HG02885 (cell line): ENCODE measurements at regions not wholly inside any gene's neighbourhood (a gene's known extent, or its start where the extent isn't known, plus 50 kb on each side); places are given as distances from the start of the nearest gene placed in this dataset.
A peak's percentile ranks its signal among the peaks of the same experiment; 100 is the strongest.
"Not testable (repeated sequence)": the region's sequence is repeated elsewhere in the genome, so short reads cannot be mapped to it uniquely, and the experiment has no call there.

Experiments
- ATAC-seq: cut with Tn5 transposase; IDR thresholded peaks from one replicate; pipeline ENCODE4 v1.9.1; 2021; ENCODE audit warnings: mild to moderate bottlenecking; ENCODE audit not compliant: unreplicated experiment, poor library complexity

- no peak for ATAC-seq
Measured at GRCh38 chr5:128711216-128711615, 173.2 kb upstream of the FBN2 start.

- no peak for ATAC-seq
Measured at GRCh38 chr5:128714551-128714950, 176.5 kb upstream of the FBN2 start.

DNA sequence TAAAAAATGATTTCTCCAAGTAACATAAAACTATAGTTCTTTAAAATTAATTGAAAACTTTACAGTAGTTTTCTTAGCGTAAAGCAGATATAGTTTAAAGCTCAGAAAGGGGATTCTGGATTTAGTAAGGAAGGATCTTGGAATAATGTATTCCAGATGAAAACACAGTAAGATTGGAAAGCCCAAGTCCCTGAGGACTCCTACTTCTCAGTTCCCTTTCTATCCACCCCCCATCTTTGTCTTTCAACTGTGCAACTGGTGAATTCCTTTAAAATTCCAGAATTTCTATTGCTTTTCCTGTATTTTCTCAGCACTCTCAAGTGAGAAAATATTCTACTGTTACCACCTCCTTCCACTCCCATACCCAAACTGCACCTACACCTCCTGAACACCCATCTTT is 184.5 kb upstream of the FBN2 start:
- no peak for ATAC-seq

DNA sequence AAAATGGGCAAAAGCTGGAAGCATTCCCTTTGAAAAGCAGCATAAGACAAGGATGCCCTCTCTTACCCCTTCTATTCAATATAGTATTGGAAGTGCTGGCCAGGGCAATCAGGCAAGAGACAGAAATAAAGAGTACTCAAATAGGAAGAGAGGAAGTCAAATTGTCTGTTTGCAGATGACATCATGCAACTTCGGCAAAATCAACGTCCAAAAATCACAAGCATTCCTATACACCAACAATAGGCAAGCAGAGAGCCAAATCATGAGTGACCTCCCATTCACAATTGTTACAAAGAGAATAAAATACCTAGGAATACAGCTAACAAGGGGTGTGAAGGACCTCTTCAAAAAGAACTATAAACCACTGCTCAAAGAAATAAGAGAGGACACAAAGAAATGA is 192.0 kb upstream of the FBN2 start:
- ATAC-seq = not testable (repeated sequence)

DNA sequence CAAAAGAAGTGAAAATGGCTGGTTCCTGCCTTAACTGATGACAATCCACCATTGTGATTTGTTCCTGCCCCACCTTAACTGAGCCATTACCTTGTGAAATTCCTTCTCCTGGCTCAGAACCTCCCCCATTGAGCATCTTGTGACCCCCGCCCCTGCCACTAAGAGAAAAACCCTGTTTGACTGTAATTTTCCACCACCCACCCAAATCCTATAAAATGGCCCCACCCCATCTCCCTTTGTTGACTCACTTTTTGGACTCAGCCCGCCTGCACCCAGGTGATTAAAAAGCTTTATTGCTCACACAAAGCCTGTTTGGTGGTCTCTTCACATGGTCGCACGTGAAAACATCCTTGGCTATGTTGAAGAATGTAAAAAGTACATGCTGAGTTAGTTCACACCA is 197.6 kb upstream of the FBN2 start:
- ATAC-seq = not testable (repeated sequence)

GRCh38 chr5:128736553-128736952 is 198.5 kb upstream of the FBN2 start:
- ATAC-seq = no peak

- no peak for ATAC-seq
Measured at GRCh38 chr5:128749136-128749898, 211.3 kb upstream of the FBN2 start.

GRCh38 chr5:128750155-128750554 is 212.1 kb upstream of the FBN2 start:
- ATAC-seq = no peak

GRCh38 chr5:128757196-128757959 is 207.9 kb upstream of the SLC27A6 start:
- no peak for ATAC-seq

DNA sequence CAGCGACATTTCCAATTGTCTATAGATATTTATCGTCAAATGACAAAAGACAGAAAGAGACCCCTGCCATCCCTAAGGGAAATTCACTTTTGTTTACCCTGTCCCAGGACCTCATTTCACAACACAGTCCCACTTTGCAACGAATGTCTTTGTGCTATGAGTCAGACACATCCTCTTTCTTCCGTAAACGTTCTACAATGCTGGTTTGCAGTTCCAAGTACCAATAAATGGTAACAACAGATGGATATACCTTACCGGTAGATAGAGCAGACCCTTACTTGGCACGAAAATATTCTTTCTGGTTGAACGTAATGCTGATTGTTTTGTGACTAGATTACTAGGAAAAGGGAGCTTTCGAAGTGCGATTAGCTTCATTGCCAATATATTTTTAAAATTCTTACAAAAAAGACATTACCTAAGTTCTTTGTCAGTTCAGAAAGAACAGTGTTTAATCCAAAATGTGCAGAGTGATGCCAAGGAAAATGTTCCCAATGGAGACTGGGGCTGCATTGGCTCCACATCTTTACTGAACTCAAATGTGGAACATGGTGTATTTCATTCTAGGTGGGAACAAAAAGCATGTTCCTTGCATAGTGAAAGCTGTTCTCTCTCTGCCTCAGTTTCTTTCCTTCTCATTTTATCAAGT is 202.5 kb upstream of the SLC27A6 start:
- ATAC-seq = no peak

- no peak for ATAC-seq
Measured at GRCh38 chr5:128763321-128763720, 202.0 kb upstream of the SLC27A6 start.

GRCh38 chr5:128764601-128765310 is 200.5 kb upstream of the SLC27A6 start:
- no peak for ATAC-seq

- ATAC-seq = no peak
Measured at GRCh38 chr5:128765448-128766061, 199.7 kb upstream of the SLC27A6 start.

DNA sequence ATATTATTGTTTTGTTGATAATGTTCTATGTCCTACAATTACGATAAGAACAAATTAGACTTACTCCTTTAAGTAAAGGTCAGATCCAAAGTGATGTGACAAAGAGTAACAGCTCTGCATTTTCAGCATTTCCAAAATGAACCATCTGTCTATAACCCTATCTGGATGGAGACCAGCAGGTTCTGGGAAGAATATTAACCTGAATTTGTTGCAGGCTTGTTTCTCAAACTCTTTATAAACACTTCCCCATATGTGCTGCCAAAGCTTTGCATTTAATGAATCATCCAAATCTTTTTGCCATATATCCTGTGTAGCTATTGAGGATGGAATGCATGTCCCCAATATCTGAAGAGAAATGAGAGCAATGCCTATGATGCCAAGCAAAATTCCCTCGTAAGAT is 198.9 kb upstream of the SLC27A6 start:
- no peak for ATAC-seq

- ATAC-seq = no peak
Measured at GRCh38 chr5:128770907-128771306, 194.4 kb upstream of the SLC27A6 start.

DNA sequence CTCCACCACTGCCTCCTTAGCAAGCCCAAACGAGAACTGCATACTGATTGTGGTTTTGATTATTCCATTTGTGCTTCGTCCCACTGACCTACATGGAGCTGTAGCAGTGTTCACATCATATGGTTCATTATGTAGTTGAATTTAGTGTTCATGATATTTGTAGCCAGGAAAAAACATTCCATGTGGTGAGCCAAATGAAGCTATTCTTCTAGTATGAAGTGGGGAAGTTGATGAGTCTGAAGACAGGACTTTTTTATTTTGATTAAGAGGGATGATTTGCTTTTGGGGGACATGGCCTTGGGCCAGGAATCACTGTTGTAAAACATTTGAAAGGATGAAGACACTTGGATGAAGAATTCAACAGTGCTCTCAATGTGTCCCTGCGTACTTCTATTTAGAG is 192.9 kb upstream of the SLC27A6 start:
- ATAC-seq = no peak

DNA sequence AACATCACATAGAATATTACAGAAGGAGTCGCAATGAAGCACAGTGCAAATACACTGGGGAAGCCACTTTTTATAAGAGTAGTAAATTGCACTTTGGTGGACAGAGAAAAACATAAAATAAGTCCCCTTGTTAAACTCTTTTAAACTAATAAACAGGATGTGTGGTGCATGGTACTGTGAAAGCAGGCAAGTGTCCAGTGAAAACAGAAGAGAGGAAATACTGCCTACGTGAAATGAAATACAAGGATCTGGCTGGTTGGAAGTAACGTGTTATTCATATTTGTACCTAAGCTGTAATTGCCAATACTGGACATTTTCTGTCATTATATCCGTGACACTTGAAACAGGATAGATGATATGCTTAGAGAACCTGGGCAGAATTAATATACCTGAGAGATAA is 191.9 kb upstream of the SLC27A6 start:
- ATAC-seq = no peak

DNA sequence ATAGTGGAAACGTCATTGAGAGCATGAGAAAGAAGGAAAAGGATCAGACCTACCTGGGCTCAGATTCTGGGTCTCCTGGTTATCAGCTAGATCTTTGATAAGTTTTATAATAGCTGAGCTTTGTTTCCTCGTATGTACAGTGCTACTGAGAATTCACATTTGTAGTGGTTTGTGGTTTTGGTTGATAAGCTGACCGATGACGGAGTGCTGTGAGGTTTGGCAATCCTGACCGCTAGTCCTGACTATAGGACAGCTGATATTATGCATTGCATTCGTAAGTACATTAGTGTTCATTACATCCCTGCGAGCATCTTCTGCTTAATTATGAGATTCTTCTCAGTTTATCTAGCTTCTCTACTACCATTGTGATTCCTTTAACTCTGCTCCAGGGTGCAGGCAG is 190.7 kb upstream of the SLC27A6 start:
- ATAC-seq = peak; percentile 61

DNA sequence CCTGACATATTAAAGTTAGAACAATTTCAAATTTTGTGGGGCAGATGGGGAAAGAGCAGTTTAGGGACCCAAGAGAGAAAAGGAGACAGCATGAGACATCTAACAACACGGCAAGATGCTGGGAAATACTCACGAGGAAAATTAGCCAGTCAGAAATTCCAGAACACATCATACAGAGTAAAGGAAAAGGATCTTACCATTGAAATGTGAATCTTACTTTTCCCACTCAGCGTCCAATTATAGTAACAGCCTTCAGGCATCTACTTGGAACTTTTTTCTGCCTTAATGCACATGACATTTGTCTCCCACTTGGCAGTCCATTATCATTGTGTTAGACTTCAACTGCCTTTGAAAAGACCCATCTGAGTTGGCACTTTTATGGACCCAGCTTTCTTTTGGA is 189.7 kb upstream of the SLC27A6 start:
- ATAC-seq = no peak

DNA sequence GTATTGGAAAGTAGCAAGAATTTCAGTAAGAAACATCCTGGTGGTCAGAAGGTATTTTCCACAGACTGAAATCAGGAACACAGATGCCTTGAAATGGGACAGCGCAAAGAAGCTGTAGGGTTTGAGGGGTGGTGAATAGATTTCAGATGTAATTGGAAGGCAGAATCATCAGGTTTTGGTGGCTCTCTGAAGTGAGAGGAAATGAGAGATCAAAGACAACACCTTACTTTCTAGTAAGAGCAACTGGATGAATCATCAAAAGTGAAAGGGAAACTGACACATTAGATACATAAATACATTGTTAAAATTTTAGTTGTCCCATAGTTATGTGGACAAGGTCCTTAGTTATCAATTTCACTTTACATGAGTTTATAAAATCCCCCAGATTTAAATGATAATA is 188.2 kb upstream of the SLC27A6 start:
- ATAC-seq = peak; percentile 92
